Neural cell (in vitro differentiated cells): ENCODE measurements at regions not wholly inside any gene's neighbourhood (a gene's known extent, or its start where the extent isn't known, plus 50 kb on each side); places are given as distances from the start of the nearest gene placed in this dataset.

Source experiments
- H2AFZ ChIP-seq: fragments of 200-600, 300-800 bp; sonication (generic), shearing (Covaris generic); 2 replicates; pipeline ENCODE4 v1.6.0; 2014; ENCODE audit warnings: low read depth, mild to moderate bottlenecking, antibody characterized with exemption, low read length, moderate library complexity
- H3F3A ChIP-seq: fragments of 200-600 bp; shearing (Covaris generic); 2 replicates; pipeline ENCODE4 v1.6.1; 2016; ENCODE audit warnings: mild to moderate bottlenecking, moderate library complexity, mixed read lengths, antibody characterized with exemption, low read length; ENCODE audit not compliant: insufficient read depth, poor library complexity, severe bottlenecking
- H3K27ac ChIP-seq: fragments of 200-600, 300-800 bp; sonication (generic), shearing (Covaris generic); 2 replicates; pipeline ENCODE4 v1.5.1; 2014; ENCODE audit warnings: mild to moderate bottlenecking, low read length, moderate library complexity
- H3K27me3 ChIP-seq: fragments of 300-800, 200-600 bp; sonication (generic), shearing (Covaris generic); 2 replicates; pipeline ENCODE4 v1.6.0; 2014; ENCODE audit warnings: mild to moderate bottlenecking, low read depth, low read length, moderate library complexity; ENCODE audit not compliant: insufficient read depth
- H3K36me3 ChIP-seq: fragments of 300-800, 200-600 bp; sonication (generic), shearing (Covaris generic); 2 replicates; pipeline ENCODE4 v1.5.1; 2014; ENCODE audit warnings: mild to moderate bottlenecking, antibody characterized with exemption, low read length, moderate library complexity; ENCODE audit not compliant: insufficient read depth
- H3K4me2 ChIP-seq: fragments of 300-800, 200-600 bp; sonication (generic), shearing (Covaris generic); 2 replicates; pipeline ENCODE4 v1.6.0; 2014; ENCODE audit warnings: mild to moderate bottlenecking, low read length
- H3K4me3 ChIP-seq: fragments of 300-800, 200-600 bp; sonication (generic), shearing (Covaris generic); 2 replicates; pipeline ENCODE4 v1.5.1; 2014; ENCODE audit warnings: mild to moderate bottlenecking, low read length, moderate library complexity
- H3K79me2 ChIP-seq: fragments of 200-600 bp; shearing (Covaris generic); replicated peaks from 2 replicates; pipeline ENCODE4 v1.6.0; 2014; ENCODE audit warnings: mild to moderate bottlenecking, low read length, moderate library complexity; ENCODE audit not compliant: insufficient read depth
- H3K9ac ChIP-seq: fragments of 300-800, 200-600 bp; sonication (generic), shearing (Covaris generic); 2 replicates; pipeline ENCODE4 v1.6.1; 2016; ENCODE audit warnings: mild to moderate bottlenecking, low read length, mixed read lengths
- H3K9me2 ChIP-seq: fragments of 200-600 bp; shearing (Covaris generic); 2 replicates; pipeline ENCODE4 v1.6.1; 2016; ENCODE audit warnings: mild to moderate bottlenecking, low read length, mixed read lengths; ENCODE audit not compliant: insufficient read depth
- H3K9me3 ChIP-seq: fragments of 200-600, 300-800 bp; sonication (generic), shearing (Covaris generic); 2 replicates; pipeline ENCODE4 v1.6.1; 2016; ENCODE audit warnings: mild to moderate bottlenecking, mixed run types, low read length, moderate library complexity, mixed read lengths
- H4K20me1 ChIP-seq: fragments of 200-600 bp; shearing (Covaris generic); 2 replicates; pipeline ENCODE4 v1.6.1; 2016; ENCODE audit warnings: mild to moderate bottlenecking, mixed run types; ENCODE audit not compliant: insufficient read depth
- CTCF ChIP-seq: fragments of 450-650 bp; IDR thresholded peaks from 2 replicates; pipeline ENCODE4 v1.5.1; 2014; ENCODE audit warnings: antibody characterized with exemption, mild to moderate bottlenecking, moderate library complexity; ENCODE audit not compliant: poor library complexity, severe bottlenecking
- EP300 ChIP-seq: fragments of 450-650 bp; conservative IDR thresholded peaks from 2 replicates; pipeline ENCODE4 v1.6.1; 2014; ENCODE audit warnings: antibody characterized with exemption, mild to moderate bottlenecking, moderate library complexity; ENCODE audit not compliant: poor library complexity, severe bottlenecking
- EZH2 ChIP-seq: fragments of 200-600, 300-800 bp; shearing (Covaris generic), sonication (generic); IDR thresholded peaks from 2 replicates; pipeline ENCODE4 v1.6.1; 2014; ENCODE audit warnings: antibody characterized with exemption, low read length, borderline replicate concordance, mild to moderate bottlenecking; ENCODE audit not compliant: insufficient read depth, poor library complexity, severe bottlenecking
- MXI1 ChIP-seq: fragments of 450-650 bp; conservative IDR thresholded peaks from 2 replicates; pipeline ENCODE4 v1.6.1; 2014; ENCODE audit warnings: antibody characterized with exemption, mild to moderate bottlenecking; ENCODE audit not compliant: poor library complexity, severe bottlenecking
- POLR2AphosphoS5 ChIP-seq: IDR thresholded peaks from 2 replicates; pipeline ENCODE4 v1.6.1; 2012
- RAD21 ChIP-seq: fragments of 450-650 bp; conservative IDR thresholded peaks from 2 replicates; pipeline ENCODE4 v1.6.1; 2014; ENCODE audit warnings: antibody characterized with exemption, mild to moderate bottlenecking, moderate library complexity
- REST ChIP-seq: IDR thresholded peaks from 2 replicates; pipeline ENCODE4 v1.6.1; 2012; ENCODE audit warnings: borderline replicate concordance
- SMC3 ChIP-seq: fragments of 450-650 bp; conservative IDR thresholded peaks from 2 replicates; pipeline ENCODE4 v1.6.1; 2014; ENCODE audit warnings: antibody characterized with exemption, mild to moderate bottlenecking, moderate library complexity; ENCODE audit not compliant: poor library complexity
- TAF1 ChIP-seq: IDR thresholded peaks from 2 replicates; pipeline ENCODE4 v1.6.1; 2012; ENCODE audit warnings: low read depth

GRCh38 chr4:186936496-186937375, 213.1 kb upstream of the FAT1 start:
- Histone ChIP-seq H3F3A (no peaks in the 10 kb centered on the region), H3K27me3 (no peaks in the 10 kb centered on the region), H4K20me1 (no peaks in the 10 kb centered on the region), H3K9me2 (no peaks in the 10 kb centered on the region), H3K36me3 (no peaks in the 10 kb centered on the region), H3K9me3 (no peaks in the 10 kb centered on the region), H3K4me2 (no peak overlapping the region), H3K4me3 (no peak overlapping the region), H3K79me2 (no peaks in the 10 kb centered on the region), H2AFZ (no peak overlapping the region), H3K27ac (no peak overlapping the region), H3K9ac (no peak overlapping the region)
- TF ChIP-seq SMC3: no peak
- no peak for TF ChIP-seq POLR2AphosphoS5
- TF ChIP-seq EP300: no peak
- TF ChIP-seq REST: no peak
- TF ChIP-seq EZH2: no peak
- TF ChIP-seq RAD21: no peak
- no peak for TF ChIP-seq MXI1
- no peak for TF ChIP-seq TAF1
- TF ChIP-seq CTCF: no peak

DNA sequence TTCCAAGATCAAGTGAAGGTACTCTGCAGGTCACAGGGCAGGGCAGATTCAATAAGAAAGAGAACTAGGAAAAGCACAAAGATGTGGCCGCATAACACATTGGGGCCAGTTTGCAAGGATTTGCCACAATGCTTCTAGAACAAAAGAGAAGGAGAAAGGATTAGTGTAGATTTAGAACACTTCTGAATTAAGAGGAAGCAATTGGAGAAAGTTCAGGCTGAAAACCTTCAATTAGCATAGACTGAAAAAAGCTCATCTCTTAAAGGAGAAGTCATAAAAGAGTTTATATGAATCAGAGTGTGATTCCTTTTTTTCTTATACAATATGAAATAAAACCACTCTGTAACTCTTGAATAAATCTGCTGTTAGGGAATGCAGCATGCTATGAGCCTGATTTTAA, 215.6 kb upstream of the FAT1 start:
- no peak for TF ChIP-seq EP300
- TF ChIP-seq MXI1: no peak
- TF ChIP-seq TAF1: no peak
- TF ChIP-seq CTCF: no peak
- no peak for TF ChIP-seq EZH2
- TF ChIP-seq POLR2AphosphoS5: no peak
- no peak for TF ChIP-seq RAD21
- TF ChIP-seq REST: no peak
- no peak for TF ChIP-seq SMC3

More for the DNA sequence above, 215.6 kb upstream of the FAT1 start:
- H3K9me3 ChIP-seq: no peaks in the 10 kb centered on the region
- H3K9ac ChIP-seq: no peak overlapping the region
- H3K79me2 ChIP-seq: no peaks in the 10 kb centered on the region
- H3K4me3 ChIP-seq: no peak overlapping the region
- H3K27me3 ChIP-seq: no peaks in the 10 kb centered on the region
- H3K36me3 ChIP-seq: no peaks in the 10 kb centered on the region
- no peaks in the 10 kb centered on the region for H3F3A ChIP-seq
- H4K20me1 ChIP-seq: no peaks in the 10 kb centered on the region
- H3K4me2 ChIP-seq: no peak overlapping the region
- H2AFZ ChIP-seq: no peak overlapping the region
- no peaks in the 10 kb centered on the region for H3K9me2 ChIP-seq
- H3K27ac ChIP-seq: no peak overlapping the region
